SK-N-SH (cell line): ENCODE measurements at regions not wholly inside any gene's neighbourhood (a gene's known extent, or its start where the extent isn't known, plus 50 kb on each side); places are given as distances from the start of the nearest gene placed in this dataset.

ENCODE experiments used
- CTCF ChIA-PET: fragments of 300-600, 350-600 bp; formaldehyde crosslinking; extraction: SDS; loops from one replicate; lab custom pipeline; 2021; lab: Yijun Ruan, JAX
- POLR2A ChIA-PET: fragments of 350-600 bp; sonication (Branson Sonifier 250); formaldehyde crosslinking; extraction: SDS; loops from one replicate; lab custom pipeline; 2020; ENCODE audit warnings: antibody characterized with exemption, inconsistent platforms; lab: Yijun Ruan, JAX
- DNase-seq: peaks from one replicate; pipeline ENCODE4 v3.0.0; 2012
- H2AFZ ChIP-seq: fragments of 200-600 bp; sonication (generic); 2 replicates; pipeline ENCODE4 v1.8.1; 2016; ENCODE audit warnings: antibody characterized with exemption, mild to moderate bottlenecking, low read depth
- H3F3A ChIP-seq: fragments of 200-600 bp; sonication (generic); replicated peaks from 2 replicates; pipeline ENCODE3; 2016; ENCODE audit warnings: antibody characterized with exemption, mild to moderate bottlenecking; ENCODE audit not compliant: insufficient read depth
- H3K27ac ChIP-seq, 2 experiments: fragments of 200-500 bp in 1 of 2; fragments of 200-600 bp in 1 of 2; sonication (Bioruptor generic) in 1 of 2; sonication (generic), shearing (Covaris generic) in 1 of 2; 2 replicates each; pipeline versions ENCODE4 v1.5.1 to v1.6.1; 2014 to 2016; ENCODE audit warnings: low read depth in 2 of 2, inconsistent platforms in 1 of 2, low read length in 1 of 2, mild to moderate bottlenecking in 1 of 2, mixed read lengths in 1 of 2
- H3K27me3 ChIP-seq: fragments of 200-600 bp; sonication (generic), shearing (Covaris generic); 2 replicates; pipeline ENCODE4 v1.6.1; 2016; ENCODE audit warnings: mixed run types; ENCODE audit not compliant: insufficient read depth
- H3K36me3 ChIP-seq, 2 experiments: fragments of 200-500 bp in 1 of 2; fragments of 200-600 bp in 1 of 2; sonication (Bioruptor generic) in 1 of 2; sonication (generic) in 1 of 2; replicated peaks in 1 of 2; 2 replicates each; pipeline versions ENCODE3 to v1.5.1; 2014 to 2016; ENCODE audit warnings: low read length in 1 of 2, mild to moderate bottlenecking in 1 of 2; ENCODE audit not compliant: insufficient read depth in 2 of 2, control insufficient read depth in 1 of 2
- H3K4me1 ChIP-seq, 2 experiments: fragments of 200-500 bp in 1 of 2; fragments of 200-600 bp in 1 of 2; sonication (Bioruptor generic) in 1 of 2; sonication (generic), shearing (Covaris generic) in 1 of 2; 2 replicates each; pipeline versions ENCODE4 v1.5.1 to v1.6.1; 2014 to 2016; ENCODE audit warnings: low read depth in 1 of 2, low read length in 1 of 2, mixed run types in 1 of 2; ENCODE audit not compliant: insufficient read depth in 2 of 2, control insufficient read depth in 1 of 2
- H3K4me2 ChIP-seq: fragments of 200-600 bp; sonication (generic), shearing (Covaris generic); 2 replicates; pipeline ENCODE4 v1.6.1; 2017; ENCODE audit warnings: mixed run types
- H3K4me3 ChIP-seq, 2 experiments: fragments of 200-500 bp in 1 of 2; fragments of 200-600 bp in 1 of 2; sonication (Bioruptor generic) in 1 of 2; sonication (generic), shearing (Covaris generic) in 1 of 2; 2 replicates each; pipeline versions ENCODE4 v1.5.1 to v1.8.1; 2014 to 2016; ENCODE audit warnings: low read depth in 2 of 2, inconsistent platforms in 1 of 2, low read length in 1 of 2, mild to moderate bottlenecking in 1 of 2, mixed read lengths in 1 of 2, moderate library complexity in 1 of 2
- H3K79me2 ChIP-seq: fragments of 200-600 bp; sonication (generic); 2 replicates; pipeline ENCODE4 v1.8.1; 2017; ENCODE audit warnings: mild to moderate bottlenecking; ENCODE audit not compliant: insufficient read depth
- H3K9ac ChIP-seq: fragments of 200-600 bp; sonication (generic); 2 replicates; pipeline ENCODE4 v1.6.1; 2017; ENCODE audit warnings: mixed run types
- H3K9me2 ChIP-seq: fragments of 200-600 bp; sonication (generic); 2 replicates; pipeline ENCODE4 v1.6.1; 2017; ENCODE audit warnings: mixed run types
- H3K9me3 ChIP-seq: fragments of 200-600 bp; sonication (generic); 2 replicates; pipeline ENCODE4 v1.6.1; 2017; ENCODE audit warnings: mixed run types, mild to moderate bottlenecking, moderate library complexity
- H4K20me1 ChIP-seq: fragments of 200-600 bp; sonication (generic); 2 replicates; pipeline ENCODE4 v1.6.1; 2017; ENCODE audit warnings: mild to moderate bottlenecking, mixed run types; ENCODE audit not compliant: insufficient read depth
- CHD2 ChIP-seq: fragments of 150-350 bp; IDR thresholded peaks from 2 replicates; pipeline ENCODE4 v1.6.1; 2018; ENCODE audit warnings: low read length; ENCODE audit not compliant: partially characterized antibody
- EZH2phosphoT487 ChIP-seq: fragments of 200-600 bp; sonication (generic); IDR thresholded peaks from 2 replicates; pipeline ENCODE4 v1.6.1; 2017; ENCODE audit warnings: low read depth, mixed run types, mild to moderate bottlenecking, antibody characterized with exemption, moderate library complexity, borderline replicate concordance
- FOXJ3 ChIP-seq: sonication (generic); formaldehyde crosslinking; IDR thresholded peaks from 2 replicates; pipeline ENCODE4 v1.5.1; 2020; ENCODE audit warnings: mild to moderate bottlenecking, missing genetic modification reagents
- FOXM1 ChIP-seq: IDR thresholded peaks from 2 replicates; pipeline ENCODE4 v1.4.0; 2012; ENCODE audit warnings: low read depth, mild to moderate bottlenecking
- JUND ChIP-seq: IDR thresholded peaks from 2 replicates; pipeline ENCODE4 v1.4.0; 2012
- MEF2A ChIP-seq: IDR thresholded peaks from 2 replicates; pipeline ENCODE4 v1.4.0; 2012; ENCODE audit warnings: low read depth, borderline replicate concordance
- NFIC ChIP-seq: IDR thresholded peaks from 2 replicates; pipeline ENCODE4 v1.4.0; 2012; ENCODE audit warnings: borderline replicate concordance
- POLR2AphosphoS5 ChIP-seq: IDR thresholded peaks from 2 replicates; pipeline ENCODE4 v1.6.1; 2012; ENCODE audit warnings: low read depth, low read length
- RAD21 ChIP-seq: IDR thresholded peaks from 2 replicates; pipeline ENCODE4 v1.6.1; 2012; ENCODE audit warnings: mild to moderate bottlenecking, low read length
- TEAD4 ChIP-seq: IDR thresholded peaks from 2 replicates; pipeline ENCODE4 v1.4.0; 2012; ENCODE audit warnings: mild to moderate bottlenecking, borderline replicate concordance; ENCODE audit not compliant: insufficient read depth
- YY1 ChIP-seq: IDR thresholded peaks from 2 replicates; pipeline ENCODE4 v1.4.0; 2012; ENCODE audit warnings: low read depth, mild to moderate bottlenecking
- WGBS: methylation state at CpG from one replicate; pipeline ENCODE4 v1.1.6; 2017; ENCODE audit warnings: low lambda C conversion rate; 5-methylcytosine and 5-hydroxymethylcytosine counted together
- TF ChIP-seq, protein P1 (sequence below): IDR thresholded peaks from 2 replicates; pipeline ENCODE4 v1.4.0; 2012; ENCODE audit warnings: low read depth
- TF ChIP-seq, protein P2 (sequence below): fragments of 150-350 bp; IDR thresholded peaks from 2 replicates; pipeline ENCODE4 v1.6.1; 2017; ENCODE audit warnings: antibody characterized with exemption, low read length, low read depth, borderline replicate concordance
- TF ChIP-seq, protein P3 (sequence below): IDR thresholded peaks from 2 replicates; pipeline ENCODE4; 2012
- TF ChIP-seq, protein P4 (sequence below): fragments of 200-600 bp; sonication (generic); IDR thresholded peaks from 2 replicates; pipeline ENCODE4 v1.6.1; 2017; ENCODE audit warnings: antibody characterized with exemption, mild to moderate bottlenecking, moderate library complexity
- TF ChIP-seq, protein P5 (sequence below): IDR thresholded peaks from 2 replicates; pipeline ENCODE4 v1.4.0; 2012; ENCODE audit warnings: low read depth, borderline replicate concordance

DNA sequence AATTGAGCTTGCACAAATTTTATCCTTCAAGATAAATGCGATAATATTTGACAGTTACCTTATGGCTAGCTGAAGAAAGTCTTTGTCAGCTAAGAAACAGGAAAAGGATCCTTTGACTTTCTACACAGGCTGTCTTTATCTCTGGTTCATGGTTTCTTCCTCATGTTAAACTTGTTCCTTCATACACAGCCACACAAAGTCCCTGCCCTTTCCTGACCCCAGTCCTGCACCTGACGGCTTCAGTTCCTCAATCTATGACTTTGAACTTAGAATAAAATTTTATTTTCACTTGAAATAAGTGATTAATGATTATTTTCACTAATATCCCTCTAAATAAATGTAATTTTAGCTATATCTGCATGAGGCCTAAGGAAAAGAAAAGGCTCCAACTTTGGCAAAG is 77.8 kb upstream of the PRSS1 start:
- no peak for DNase-seq
- CTCF ChIA-PET, result interaction anchor here (0.6 to 3.3 kb wide), 6 partner anchors 68 to 168 kb away, joined by 3 to 22 read pairs (median 4); no protein-coding TSS in a partner anchor
- TF ChIP-seq CHD2, result no peak
- no peak for TF ChIP-seq FOXM1
- TF ChIP-seq JUND, result no peak
- TF ChIP-seq EZH2phosphoT487, result no peak
- TF ChIP-seq, protein P1, sequence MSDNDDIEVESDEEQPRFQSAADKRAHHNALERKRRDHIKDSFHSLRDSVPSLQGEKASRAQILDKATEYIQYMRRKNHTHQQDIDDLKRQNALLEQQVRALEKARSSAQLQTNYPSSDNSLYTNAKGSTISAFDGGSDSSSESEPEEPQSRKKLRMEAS, result no peak
- TF ChIP-seq MEF2A, result no peak
- no peak for TF ChIP-seq TEAD4
- TF ChIP-seq, protein P2, sequence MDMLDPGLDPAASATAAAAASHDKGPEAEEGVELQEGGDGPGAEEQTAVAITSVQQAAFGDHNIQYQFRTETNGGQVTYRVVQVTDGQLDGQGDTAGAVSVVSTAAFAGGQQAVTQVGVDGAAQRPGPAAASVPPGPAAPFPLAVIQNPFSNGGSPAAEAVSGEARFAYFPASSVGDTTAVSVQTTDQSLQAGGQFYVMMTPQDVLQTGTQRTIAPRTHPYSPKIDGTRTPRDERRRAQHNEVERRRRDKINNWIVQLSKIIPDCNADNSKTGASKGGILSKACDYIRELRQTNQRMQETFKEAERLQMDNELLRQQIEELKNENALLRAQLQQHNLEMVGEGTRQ, result no peak
- TF ChIP-seq NFIC, result no peak
- TF ChIP-seq, protein P3, sequence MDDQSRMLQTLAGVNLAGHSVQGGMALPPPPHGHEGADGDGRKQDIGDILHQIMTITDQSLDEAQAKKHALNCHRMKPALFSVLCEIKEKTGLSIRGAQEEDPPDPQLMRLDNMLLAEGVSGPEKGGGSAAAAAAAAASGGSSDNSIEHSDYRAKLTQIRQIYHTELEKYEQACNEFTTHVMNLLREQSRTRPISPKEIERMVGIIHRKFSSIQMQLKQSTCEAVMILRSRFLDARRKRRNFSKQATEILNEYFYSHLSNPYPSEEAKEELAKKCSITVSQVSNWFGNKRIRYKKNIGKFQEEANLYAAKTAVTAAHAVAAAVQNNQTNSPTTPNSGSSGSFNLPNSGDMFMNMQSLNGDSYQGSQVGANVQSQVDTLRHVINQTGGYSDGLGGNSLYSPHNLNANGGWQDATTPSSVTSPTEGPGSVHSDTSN, result no peak
- Histone ChIP-seq H3K4me2 (no peak overlapping the region), H3K27ac (no peak overlapping the region), H3K9me3 (no peaks in the 10 kb centered on the region), H3K4me3 (no peak overlapping the region), H3K79me2 (no peaks in the 10 kb centered on the region), H3K9ac (no peak overlapping the region), H3K4me1 (no peaks in the 10 kb centered on the region; a peak in 2 of 4 replicates), H4K20me1 (no peaks in the 10 kb centered on the region), H3K36me3 (no peaks in the 10 kb centered on the region), H3K27me3 (no peaks in the 10 kb centered on the region), H3K9me2 (peaks cover 3% of the 10 kb centered on the region; the same call in 1 of the 2 replicates), H3F3A (no peaks in the 10 kb centered on the region), H2AFZ (no peak overlapping the region)
- WGBS, result 41% methylated on average over 2 of the region's 2 CpGs
- POLR2A ChIA-PET, result no interaction called here

DNA sequence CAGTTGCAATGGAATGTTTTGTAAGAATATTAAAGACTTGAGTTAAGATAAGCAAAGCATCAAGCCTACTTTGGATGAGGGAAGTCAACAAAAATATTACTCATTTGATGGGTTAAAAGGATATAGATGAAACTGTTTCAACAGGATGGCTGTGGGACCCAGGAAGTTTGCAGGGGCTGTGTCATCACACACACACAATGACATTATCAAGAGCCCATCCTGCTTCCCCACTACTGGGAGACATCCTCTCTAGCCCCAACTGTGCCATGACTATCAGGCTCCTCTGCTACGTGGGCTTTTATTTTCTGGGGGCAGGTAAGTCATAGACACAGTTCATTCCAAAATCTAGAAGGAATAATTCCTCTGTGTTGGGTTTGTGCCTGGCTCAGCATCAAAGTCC is 78.8 kb upstream of the PRSS1 start:
- no peak overlapping the region for H3K4me2 ChIP-seq
- POLR2A ChIA-PET, result no interaction called here
- H3K27ac ChIP-seq, result no peak overlapping the region
- no peaks in the 10 kb centered on the region for H3K9me3 ChIP-seq
- H3K36me3 ChIP-seq, result no peaks in the 10 kb centered on the region
- H3K4me1 ChIP-seq, result no peaks in the 10 kb centered on the region; a peak in 2 of 4 replicates
- no peaks in the 10 kb centered on the region for H4K20me1 ChIP-seq
- no peaks in the 10 kb centered on the region for H3K27me3 ChIP-seq
- WGBS, result 8% methylated on average over 1 of the region's 1 CpG
- DNase-seq, result no peak
- peaks cover 3% of the 10 kb centered on the region; the same call in 1 of the 2 replicates for H3K9me2 ChIP-seq
- H3K9ac ChIP-seq, result no peak overlapping the region
- no peaks in the 10 kb centered on the region for H3K79me2 ChIP-seq
- no peak overlapping the region for H2AFZ ChIP-seq
- CTCF ChIA-PET, result interaction anchor here (0.6 to 3.3 kb wide), 7 partner anchors 15 to 113 kb away, joined by 3 to 22 read pairs (median 4); no protein-coding TSS in a partner anchor
- no peaks in the 10 kb centered on the region for H3F3A ChIP-seq
- H3K4me3 ChIP-seq, result no peak overlapping the region
- TF ChIP-seq, protein P4, sequence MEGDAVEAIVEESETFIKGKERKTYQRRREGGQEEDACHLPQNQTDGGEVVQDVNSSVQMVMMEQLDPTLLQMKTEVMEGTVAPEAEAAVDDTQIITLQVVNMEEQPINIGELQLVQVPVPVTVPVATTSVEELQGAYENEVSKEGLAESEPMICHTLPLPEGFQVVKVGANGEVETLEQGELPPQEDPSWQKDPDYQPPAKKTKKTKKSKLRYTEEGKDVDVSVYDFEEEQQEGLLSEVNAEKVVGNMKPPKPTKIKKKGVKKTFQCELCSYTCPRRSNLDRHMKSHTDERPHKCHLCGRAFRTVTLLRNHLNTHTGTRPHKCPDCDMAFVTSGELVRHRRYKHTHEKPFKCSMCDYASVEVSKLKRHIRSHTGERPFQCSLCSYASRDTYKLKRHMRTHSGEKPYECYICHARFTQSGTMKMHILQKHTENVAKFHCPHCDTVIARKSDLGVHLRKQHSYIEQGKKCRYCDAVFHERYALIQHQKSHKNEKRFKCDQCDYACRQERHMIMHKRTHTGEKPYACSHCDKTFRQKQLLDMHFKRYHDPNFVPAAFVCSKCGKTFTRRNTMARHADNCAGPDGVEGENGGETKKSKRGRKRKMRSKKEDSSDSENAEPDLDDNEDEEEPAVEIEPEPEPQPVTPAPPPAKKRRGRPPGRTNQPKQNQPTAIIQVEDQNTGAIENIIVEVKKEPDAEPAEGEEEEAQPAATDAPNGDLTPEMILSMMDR, result no peak
- no peak for TF ChIP-seq RAD21
- TF ChIP-seq FOXJ3, result no peak
- no peak for TF ChIP-seq JUND
- no peak for TF ChIP-seq YY1
- no peak for TF ChIP-seq POLR2AphosphoS5
- no peak for TF ChIP-seq MEF2A
- TF ChIP-seq, protein P5, sequence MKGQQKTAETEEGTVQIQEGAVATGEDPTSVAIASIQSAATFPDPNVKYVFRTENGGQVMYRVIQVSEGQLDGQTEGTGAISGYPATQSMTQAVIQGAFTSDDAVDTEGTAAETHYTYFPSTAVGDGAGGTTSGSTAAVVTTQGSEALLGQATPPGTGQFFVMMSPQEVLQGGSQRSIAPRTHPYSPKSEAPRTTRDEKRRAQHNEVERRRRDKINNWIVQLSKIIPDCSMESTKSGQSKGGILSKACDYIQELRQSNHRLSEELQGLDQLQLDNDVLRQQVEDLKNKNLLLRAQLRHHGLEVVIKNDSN, result no peak
- no peak for TF ChIP-seq NFIC
- TF ChIP-seq, protein P1, result no peak
- TF ChIP-seq, all 33 proteins: peak for 0
